Calu3 (cell line): ENCODE measurements at regions not wholly inside any gene's neighbourhood (a gene's known extent, or its start where the extent isn't known, plus 50 kb on each side); places are given as distances from the start of the nearest gene placed in this dataset.

ENCODE experiments used
- BruUV-seq: library from RNA; stranded (reverse); fragments of 400-500 nt; replicated peaks from 2 replicates; lab custom pipeline; 2021; lab: Mats Ljungman, UMichigan
- CTCF ChIA-PET: fragments of 300-600 bp; sonication (Branson Sonifier 250); formaldehyde crosslinking; loops from one replicate; lab custom pipeline; 2022; ENCODE audit warnings: antibody characterized with exemption; lab: Charles Lee
- DNase-seq: peaks from one replicate; pipeline ENCODE4 v3.0.0; 2022
- H3K27ac Mint-ChIP-seq: one replicate; pipeline ENCODE4 v1.8.0; 2022; ENCODE audit warnings: mixed read lengths; ENCODE audit not compliant: unreplicated experiment
- H3K27me3 Mint-ChIP-seq: one replicate; pipeline ENCODE4 v1.8.0; 2022; ENCODE audit warnings: mixed read lengths; ENCODE audit not compliant: unreplicated experiment
- H3K36me3 Mint-ChIP-seq: one replicate; pipeline ENCODE4 v1.8.0; 2022; ENCODE audit warnings: mild to moderate bottlenecking, moderate library complexity, mixed read lengths; ENCODE audit not compliant: insufficient read depth, unreplicated experiment
- H3K4me1 Mint-ChIP-seq: one replicate; pipeline ENCODE4 v1.8.0; 2022; ENCODE audit warnings: mild to moderate bottlenecking, low read depth, mixed read lengths; ENCODE audit not compliant: unreplicated experiment
- H3K4me3 Mint-ChIP-seq: one replicate; pipeline ENCODE4 v1.8.0; 2022; ENCODE audit warnings: mild to moderate bottlenecking, low read depth, moderate library complexity, mixed read lengths; ENCODE audit not compliant: unreplicated experiment
- H3K9me3 Mint-ChIP-seq: one replicate; pipeline ENCODE4 v1.8.0; 2022; ENCODE audit warnings: low read depth, mixed read lengths; ENCODE audit not compliant: unreplicated experiment
- CTCF ChIP-seq: fragments of 200-600 bp; IDR thresholded peaks from one replicate; pipeline ENCODE4 v1.8.0; 2022; ENCODE audit warnings: antibody characterized with exemption; ENCODE audit not compliant: unreplicated experiment
- intact Hi-C: fragments of 100-400 bp; cut with micrococcal nuclease; formaldehyde crosslinking; loops from one replicate; pipeline ENCODE4 v1.10.0; 2022; ENCODE audit not compliant: unreplicated experiment

- CTCF ChIA-PET, result no interaction called here
- Mint-ChIP-seq H3K4me3 (no peak overlapping the region), H3K4me1 (peaks cover 12% of the 10 kb centered on the region), H3K27me3 (no peaks in the 10 kb centered on the region), H3K36me3 (no peaks in the 10 kb centered on the region), H3K9me3 (no peaks in the 10 kb centered on the region), H3K27ac (no peak overlapping the region)
- BruUV-seq, result no TSS peak
- TF ChIP-seq CTCF, result no peak
- intact Hi-C loops, result no loop called here
- DNase-seq, result no peak
These were observed 50.1 kb upstream of the SIAH1 start for GRCh38 chr16:48435318-48435680.
